ENCODE measurements at regions not wholly inside any gene's neighbourhood (a gene's known extent, or its start where the extent isn't known, plus 50 kb on each side); places are given as distances from the start of the nearest gene placed in this dataset.

DNA sequence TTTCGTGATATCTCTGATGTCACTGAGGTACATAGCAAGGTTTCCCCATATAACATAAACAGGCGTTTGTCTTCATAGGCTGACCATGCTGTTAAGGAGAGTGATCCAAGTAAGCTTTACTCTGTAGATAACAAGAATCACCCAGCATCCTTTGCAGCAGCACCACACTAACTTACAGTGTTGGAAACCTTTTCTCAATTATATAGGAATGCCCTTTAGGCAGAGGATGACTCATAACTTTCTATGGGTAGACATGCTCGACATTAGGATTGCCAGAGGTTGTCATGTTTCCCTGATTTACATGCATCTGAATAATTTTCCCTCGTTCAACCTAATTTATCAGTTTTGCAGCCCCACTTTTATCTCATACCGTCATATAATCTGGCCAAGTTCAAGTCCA is 870.0 kb upstream of the CDH9 start:
- Histone ChIP-seq H3K9me2 (replicated peaks; ENCODE audit: control insufficient read depth, low read length) (no peaks in the 10 kb centered on the region), H3K4me2 (ENCODE audit: low read length) (no peak overlapping the region), H3K36me3 (ENCODE audit: control insufficient read depth, low read length) (no peaks in the 10 kb centered on the region), H3K4me3 (ENCODE audit: low read length) (no peak overlapping the region), H3F3A (ENCODE audit: control insufficient read depth, insufficient read depth) (no peaks in the 10 kb centered on the region), H3K27me3 (ENCODE audit: control insufficient read depth, low read length) (no peaks in the 10 kb centered on the region), H3K79me2 (ENCODE audit: control insufficient read depth, low read length) (no peaks in the 10 kb centered on the region), H3K4me1 (ENCODE audit: control insufficient read depth, low read length) (no peaks in the 10 kb centered on the region), H3K27ac (ENCODE audit: low read depth, low read length) (no peak overlapping the region), H4K20me1 (ENCODE audit: control insufficient read depth, insufficient read depth, low read depth, low read length) (no peaks in the 10 kb centered on the region), H3K9me3 (ENCODE audit: control insufficient read depth, insufficient read depth, low read length) (no peaks in the 10 kb centered on the region)
- TF ChIP-seq, protein P1, sequence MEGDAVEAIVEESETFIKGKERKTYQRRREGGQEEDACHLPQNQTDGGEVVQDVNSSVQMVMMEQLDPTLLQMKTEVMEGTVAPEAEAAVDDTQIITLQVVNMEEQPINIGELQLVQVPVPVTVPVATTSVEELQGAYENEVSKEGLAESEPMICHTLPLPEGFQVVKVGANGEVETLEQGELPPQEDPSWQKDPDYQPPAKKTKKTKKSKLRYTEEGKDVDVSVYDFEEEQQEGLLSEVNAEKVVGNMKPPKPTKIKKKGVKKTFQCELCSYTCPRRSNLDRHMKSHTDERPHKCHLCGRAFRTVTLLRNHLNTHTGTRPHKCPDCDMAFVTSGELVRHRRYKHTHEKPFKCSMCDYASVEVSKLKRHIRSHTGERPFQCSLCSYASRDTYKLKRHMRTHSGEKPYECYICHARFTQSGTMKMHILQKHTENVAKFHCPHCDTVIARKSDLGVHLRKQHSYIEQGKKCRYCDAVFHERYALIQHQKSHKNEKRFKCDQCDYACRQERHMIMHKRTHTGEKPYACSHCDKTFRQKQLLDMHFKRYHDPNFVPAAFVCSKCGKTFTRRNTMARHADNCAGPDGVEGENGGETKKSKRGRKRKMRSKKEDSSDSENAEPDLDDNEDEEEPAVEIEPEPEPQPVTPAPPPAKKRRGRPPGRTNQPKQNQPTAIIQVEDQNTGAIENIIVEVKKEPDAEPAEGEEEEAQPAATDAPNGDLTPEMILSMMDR (IDR thresholded peaks at IDR 0.05; ENCODE audit: low read depth, low read length, poor library complexity, severe bottlenecking) = no peak
- TF ChIP-seq EZH2phosphoT487 (IDR thresholded peaks at IDR 0.05; ENCODE audit: borderline replicate concordance, low read length) = no peak

DNA sequence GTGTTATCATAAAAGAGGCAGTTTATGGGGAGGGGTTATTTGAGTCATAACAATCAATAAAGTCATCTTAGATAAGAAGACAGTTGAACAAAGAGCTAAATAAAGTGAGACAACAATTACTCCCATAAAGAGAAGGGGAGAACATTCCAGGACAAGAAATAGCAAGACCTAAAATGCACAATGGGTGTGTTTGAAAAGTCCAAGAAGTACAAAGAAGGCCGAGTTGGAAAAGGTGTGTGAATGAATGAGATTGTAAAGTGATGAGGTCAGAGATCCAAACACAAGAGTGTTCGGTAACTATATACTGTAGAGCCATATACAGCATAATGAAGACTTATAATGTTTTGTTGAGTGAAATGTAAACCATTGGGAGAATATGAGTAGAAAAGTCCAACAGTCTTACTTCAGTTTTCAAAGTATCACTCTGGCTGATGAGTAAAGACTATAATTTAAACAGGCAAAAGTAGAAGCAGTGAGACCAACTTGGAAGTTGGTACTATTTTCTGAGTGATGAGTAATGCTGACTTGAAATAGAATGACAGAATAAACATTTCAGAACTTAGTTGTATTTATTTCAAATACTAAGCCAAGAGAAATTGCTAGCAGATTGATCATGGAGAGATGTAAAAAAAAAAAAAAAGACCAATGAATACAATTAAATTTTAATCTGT is 868.7 kb upstream of the CDH9 start:
- Histone ChIP-seq H3K79me2 (ENCODE audit: control insufficient read depth, low read length) (no peaks in the 10 kb centered on the region), H3K9me2 (replicated peaks; ENCODE audit: control insufficient read depth, low read length) (no peaks in the 10 kb centered on the region), H3K4me3 (ENCODE audit: low read length) (no peak overlapping the region), H4K20me1 (ENCODE audit: control insufficient read depth, insufficient read depth, low read depth, low read length) (no peaks in the 10 kb centered on the region), H3K36me3 (ENCODE audit: control insufficient read depth, low read length) (no peaks in the 10 kb centered on the region), H3F3A (ENCODE audit: control insufficient read depth, insufficient read depth) (no peaks in the 10 kb centered on the region), H3K4me1 (ENCODE audit: control insufficient read depth, low read length) (no peaks in the 10 kb centered on the region), H3K27me3 (ENCODE audit: control insufficient read depth, low read length) (no peaks in the 10 kb centered on the region), H3K27ac (ENCODE audit: low read depth, low read length) (no peak overlapping the region), H3K4me2 (ENCODE audit: low read length) (no peak overlapping the region), H3K9me3 (ENCODE audit: control insufficient read depth, insufficient read depth, low read length) (no peaks in the 10 kb centered on the region)
- TF ChIP-seq, protein P1 (IDR thresholded peaks at IDR 0.05; ENCODE audit: low read depth, low read length, poor library complexity, severe bottlenecking) = no peak
- no peak for TF ChIP-seq EZH2phosphoT487 (IDR thresholded peaks at IDR 0.05; ENCODE audit: borderline replicate concordance, low read length)

DNA sequence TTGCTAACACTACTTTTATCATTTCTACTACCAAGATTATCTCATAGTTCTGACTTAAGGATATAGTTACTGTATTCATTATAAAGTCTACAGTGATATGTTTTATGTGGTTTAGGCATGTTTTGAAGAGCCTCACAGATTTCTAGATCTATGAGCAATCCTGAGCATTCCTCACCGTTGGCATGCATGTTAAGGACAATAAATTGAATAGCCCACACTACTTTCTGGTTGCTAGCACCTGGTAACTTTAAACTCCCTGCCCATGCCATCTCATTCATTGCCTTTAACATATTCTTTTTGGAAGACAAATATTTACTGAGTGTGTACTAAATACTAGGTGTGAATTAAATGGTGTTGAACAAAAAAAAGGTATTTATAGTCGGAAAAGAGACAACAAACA is 868.1 kb upstream of the CDH9 start:
- Histone ChIP-seq H3K4me1 (ENCODE audit: control insufficient read depth, low read length) (no peaks in the 10 kb centered on the region), H3K9me3 (ENCODE audit: control insufficient read depth, insufficient read depth, low read length) (no peaks in the 10 kb centered on the region), H4K20me1 (ENCODE audit: control insufficient read depth, insufficient read depth, low read depth, low read length) (no peaks in the 10 kb centered on the region), H3K79me2 (ENCODE audit: control insufficient read depth, low read length) (no peaks in the 10 kb centered on the region), H3K9me2 (replicated peaks; ENCODE audit: control insufficient read depth, low read length) (no peaks in the 10 kb centered on the region), H3K27me3 (ENCODE audit: control insufficient read depth, low read length) (no peaks in the 10 kb centered on the region), H3K4me2 (ENCODE audit: low read length) (no peak overlapping the region), H3F3A (ENCODE audit: control insufficient read depth, insufficient read depth) (no peaks in the 10 kb centered on the region), H3K4me3 (ENCODE audit: low read length) (no peak overlapping the region), H3K27ac (ENCODE audit: low read depth, low read length) (no peak overlapping the region), H3K36me3 (ENCODE audit: control insufficient read depth, low read length) (no peaks in the 10 kb centered on the region)
- no peak for TF ChIP-seq EZH2phosphoT487 (IDR thresholded peaks at IDR 0.05; ENCODE audit: borderline replicate concordance, low read length)
- TF ChIP-seq, protein P1 (IDR thresholded peaks at IDR 0.05; ENCODE audit: low read depth, low read length, poor library complexity, severe bottlenecking) = no peak
